ENCODE measurements at regions not wholly inside any gene's neighbourhood (a gene's known extent, or its start where the extent isn't known, plus 50 kb on each side); places are given as distances from the start of the nearest gene placed in this dataset.

- peak; percentile 67 for TF ChIP-seq CTCF (IDR thresholded peaks at IDR 0.05; ENCODE audit: extremely low read depth, missing control alignments)
- DNase-seq (ENCODE audit: low spot score) = peak; percentile 88
Measured at GRCh38 chr11:86193297-86194095, 51.1 kb upstream of the EED start.

- no peak for DNase-seq (ENCODE audit: low spot score)
- no peak for TF ChIP-seq CTCF (IDR thresholded peaks at IDR 0.05; ENCODE audit: extremely low read depth, missing control alignments)
Measured at GRCh38 chr11:86192519-86193257, 51.9 kb upstream of the EED start.

- no peak for TF ChIP-seq CTCF (IDR thresholded peaks at IDR 0.05; ENCODE audit: extremely low read depth, missing control alignments)
Measured at GRCh38 chr11:86191874-86192273, 52.7 kb upstream of the EED start.

GRCh38 chr11:86187027-86187426 lies 57.5 kb upstream of the EED start:
- TF ChIP-seq CTCF (IDR thresholded peaks at IDR 0.05; ENCODE audit: extremely low read depth, missing control alignments) = no peak
- no peak for DNase-seq (ENCODE audit: low spot score)

More at GRCh38 chr11:86191874-86192273, 52.7 kb upstream of the EED start:
- no peak for DNase-seq (ENCODE audit: low spot score)

GRCh38 chr11:86186386-86186785 lies 58.2 kb upstream of the EED start:
- TF ChIP-seq CTCF (IDR thresholded peaks at IDR 0.05; ENCODE audit: extremely low read depth, missing control alignments) = no peak
- DNase-seq (ENCODE audit: low spot score) = no peak

GRCh38 chr11:86185381-86185750 lies 59.2 kb upstream of the EED start:
- no peak for TF ChIP-seq CTCF (IDR thresholded peaks at IDR 0.05; ENCODE audit: extremely low read depth, missing control alignments)
- no peak for DNase-seq (ENCODE audit: low spot score)

- no peak for TF ChIP-seq CTCF (IDR thresholded peaks at IDR 0.05; ENCODE audit: extremely low read depth, missing control alignments)
- DNase-seq (ENCODE audit: low spot score) = no peak
Measured at GRCh38 chr11:86184728-86185380, 59.7 kb upstream of the EED start.
